H9 (cell line): ENCODE measurements at regions not wholly inside any gene's neighbourhood (a gene's known extent, or its start where the extent isn't known, plus 50 kb on each side); places are given as distances from the start of the nearest gene placed in this dataset.

Experiments
- DNase-seq: peaks from one replicate; pipeline ENCODE4 v3.0.0-alpha.2; 2017
- H2AFZ ChIP-seq: one replicate; pipeline ENCODE4 v1.6.1; 2013; ENCODE audit warnings: mild to moderate bottlenecking, low read length, control low read depth, moderate library complexity
- H2AK5ac ChIP-seq: 2 replicates; pipeline ENCODE4 v1.6.1; 2013; ENCODE audit warnings: low read length, control low read depth, mixed read lengths; ENCODE audit not compliant: insufficient read length
- H2BK120ac ChIP-seq: one replicate; pipeline ENCODE4 v1.6.1; 2013; ENCODE audit warnings: low read depth, mild to moderate bottlenecking, low read length, control low read depth, inconsistent platforms; ENCODE audit not compliant: poor library complexity, severe bottlenecking
- H2BK12ac ChIP-seq: 2 replicates; pipeline ENCODE4 v1.6.1; 2013; ENCODE audit warnings: low read length, control low read depth, mixed read lengths, low read depth; ENCODE audit not compliant: insufficient read length
- H2BK15ac ChIP-seq: 2 replicates; pipeline ENCODE4 v1.6.1; 2013; ENCODE audit warnings: low read depth, low read length, control low read depth
- H2BK20ac ChIP-seq: one replicate; pipeline ENCODE4 v1.6.1; 2013; ENCODE audit warnings: low read depth, mild to moderate bottlenecking, low read length, control low read depth, inconsistent platforms; ENCODE audit not compliant: poor library complexity, severe bottlenecking
- H2BK5ac ChIP-seq: 2 replicates; pipeline ENCODE4 v1.6.1; 2013; ENCODE audit warnings: low read length, control low read depth, mixed read lengths; ENCODE audit not compliant: insufficient read length
- H3K14ac ChIP-seq: 2 replicates; pipeline ENCODE4 v1.6.1; 2013; ENCODE audit warnings: low read length, control low read depth; ENCODE audit not compliant: insufficient read depth
- H3K18ac ChIP-seq: 2 replicates; pipeline ENCODE4 v1.6.1; 2013; ENCODE audit warnings: low read depth, mild to moderate bottlenecking, mixed read lengths, low read length, control low read depth; ENCODE audit not compliant: insufficient read length
- H3K23ac ChIP-seq: 2 replicates; pipeline ENCODE4 v1.6.1; 2013; ENCODE audit warnings: low read length, control low read depth, mixed read lengths, low read depth; ENCODE audit not compliant: insufficient read length
- H3K23me2 ChIP-seq: 2 replicates; pipeline ENCODE4 v1.6.1; 2013; ENCODE audit warnings: low read depth, mild to moderate bottlenecking, mixed read lengths, low read length, control low read depth; ENCODE audit not compliant: insufficient read length, poor library complexity, severe bottlenecking
- H3K27ac ChIP-seq: 2 replicates; pipeline ENCODE4 v1.5.1; 2013; ENCODE audit warnings: low read length, control low read depth, mixed read lengths, low read depth; ENCODE audit not compliant: insufficient read length
- H3K27me3 ChIP-seq: 2 replicates; pipeline ENCODE4 v1.6.1; 2013; ENCODE audit warnings: low read length, control low read depth, inconsistent platforms; ENCODE audit not compliant: insufficient read depth
- H3K4ac ChIP-seq: 2 replicates; pipeline ENCODE4 v1.6.1; 2013; ENCODE audit warnings: low read depth, mild to moderate bottlenecking, control low read depth, inconsistent platforms, low read length, moderate library complexity
- H3K4me1 ChIP-seq: 2 replicates; pipeline ENCODE4 v1.6.1; 2013; ENCODE audit warnings: low read length, control low read depth, inconsistent platforms; ENCODE audit not compliant: insufficient read depth
- H3K4me2 ChIP-seq: 2 replicates; pipeline ENCODE4 v1.6.1; 2013; ENCODE audit warnings: low read length, control low read depth, mixed read lengths; ENCODE audit not compliant: insufficient read length, insufficient read depth
- H3K56ac ChIP-seq: 2 replicates; pipeline ENCODE4 v1.6.1; 2013; ENCODE audit warnings: low read depth, mild to moderate bottlenecking, mixed read lengths, low read length, control low read depth; ENCODE audit not compliant: insufficient read length
- H3K79me1 ChIP-seq: 2 replicates; pipeline ENCODE4 v1.6.1; 2013; ENCODE audit warnings: low read depth, mild to moderate bottlenecking, moderate library complexity, low read length, control low read depth, inconsistent platforms; ENCODE audit not compliant: insufficient read depth, poor library complexity, severe bottlenecking
- H3K79me2 ChIP-seq: 2 replicates; pipeline ENCODE4 v1.6.1; 2013; ENCODE audit warnings: low read length, control low read depth, inconsistent platforms; ENCODE audit not compliant: insufficient read depth
- H3K9ac ChIP-seq: 2 replicates; pipeline ENCODE4 v1.6.1; 2013; ENCODE audit warnings: low read length, control low read depth, mixed read lengths; ENCODE audit not compliant: insufficient read length; ENCODE audit errors: extremely low read depth
- H3K9me3 ChIP-seq: one replicate; pipeline ENCODE4 v1.6.1; 2013; ENCODE audit warnings: low read depth, low read length, inconsistent platforms; ENCODE audit not compliant: control insufficient read depth
- H3T11ph ChIP-seq: one replicate; pipeline ENCODE4 v1.6.1; 2013; ENCODE audit warnings: mild to moderate bottlenecking, low read length, control low read depth, inconsistent platforms
- H4K20me1 ChIP-seq: one replicate; pipeline ENCODE4 v1.6.1; 2013; ENCODE audit not compliant: control insufficient read depth, insufficient read length, insufficient read depth
- H4K5ac ChIP-seq: 2 replicates; pipeline ENCODE4 v1.6.1; 2013; ENCODE audit warnings: low read depth, mild to moderate bottlenecking, mixed read lengths, low read length, control low read depth; ENCODE audit not compliant: insufficient read length
- H4K8ac ChIP-seq: replicated peaks from 2 replicates; pipeline ENCODE4 v1.6.1; 2013; ENCODE audit warnings: low read length, control low read depth, mixed read lengths, low read depth; ENCODE audit not compliant: insufficient read length
- H4K91ac ChIP-seq: 2 replicates; pipeline ENCODE4 v1.6.1; 2013; ENCODE audit warnings: low read depth, mild to moderate bottlenecking, moderate library complexity, mixed read lengths, low read length, control low read depth; ENCODE audit not compliant: insufficient read length
- H3K27ac Mint-ChIP-seq, 3 experiments: 2 replicates in 2 of 3; 3 replicates in 1 of 3; pipeline ENCODE4 v1.8.0; 2020 to 2021; ENCODE audit warnings: mixed read lengths in 3 of 3, mild to moderate bottlenecking in 1 of 3, moderate library complexity in 1 of 3
- H3K27me3 Mint-ChIP-seq: 2 replicates; pipeline ENCODE4 v1.8.0; 2021; ENCODE audit warnings: low read depth, mild to moderate bottlenecking, moderate library complexity, mixed read lengths
- H3K36me3 Mint-ChIP-seq, 3 experiments: 2 replicates in 2 of 3; 3 replicates in 1 of 3; pipeline ENCODE4 v1.8.0; 2020 to 2021; ENCODE audit warnings: low read depth in 3 of 3, mixed read lengths in 3 of 3; ENCODE audit not compliant: insufficient read depth in 1 of 3
- H3K4me1 Mint-ChIP-seq, 2 experiments: 2 replicates each; pipeline ENCODE4 v1.8.0; 2020; ENCODE audit warnings: mixed read lengths in 2 of 2
- H3K4me3 Mint-ChIP-seq, 2 experiments: 2 replicates in 1 of 2; 3 replicates in 1 of 2; pipeline ENCODE4 v1.8.0; 2020 to 2021; ENCODE audit warnings: mild to moderate bottlenecking in 2 of 2, mixed read lengths in 2 of 2, moderate library complexity in 1 of 2
- H3K9me3 Mint-ChIP-seq, 2 experiments: 2 replicates in 1 of 2; 3 replicates in 1 of 2; pipeline ENCODE4 v1.8.0; 2020; ENCODE audit warnings: mild to moderate bottlenecking in 2 of 2, mixed read lengths in 2 of 2, moderate library complexity in 1 of 2
- CTCF ChIP-seq: fragments of 200-600 bp; sonication (generic); conservative IDR thresholded peaks from 3 replicates; pipeline ENCODE4 v1.8.0; 2021; ENCODE audit warnings: antibody characterized with exemption, mild to moderate bottlenecking
- WGBS: extraction: QIAGEN DNeasy Blood & Tissue Kit; methylation state at CpG from one replicate; pipeline ENCODE4 v1.1.7; 2013; ENCODE audit warnings: missing lambda C conversion rate, low lambda C conversion rate, mixed read lengths; ENCODE audit not compliant: insufficient read length; ENCODE audit errors: extremely low coverage; 5-methylcytosine and 5-hydroxymethylcytosine counted together

- H3K4me3 Mint-ChIP-seq: no peak overlapping the region
- H3T11ph ChIP-seq: no peak overlapping the region
- WGBS: no CpG with 5 or more reads among the region's 2 CpGs
- H4K5ac ChIP-seq: no peak overlapping the region
- H3K23ac ChIP-seq: no peak overlapping the region
- H3K23me2 ChIP-seq: no peaks in the 10 kb centered on the region
- no peaks in the 10 kb centered on the region for H3K9me3 ChIP-seq
- no peaks in the 10 kb centered on the region for H3K27me3 Mint-ChIP-seq
- H3K4me1 ChIP-seq: 0 out of 2 replicates have a peak, but pooled peaks cover 3% of the 10 kb centered on the region
- H3K14ac ChIP-seq: no peak overlapping the region
- no peaks in the 10 kb centered on the region for H3K9me3 Mint-ChIP-seq
- no peak overlapping the region for H3K27ac ChIP-seq
- H3K56ac ChIP-seq: no peak overlapping the region
- no peaks in the 10 kb centered on the region; a peak in 1 of 7 replicates for H3K36me3 Mint-ChIP-seq
- H3K27ac Mint-ChIP-seq: peak overlapping the region in 2 of 3 experiments; percentile 35 to 44; a peak in 2 of 7 replicates
- no peak overlapping the region for H2BK20ac ChIP-seq
- no peak overlapping the region for H2AFZ ChIP-seq
- H2BK5ac ChIP-seq: no peak overlapping the region
- TF ChIP-seq CTCF: no peak
- H3K4ac ChIP-seq: no peak overlapping the region
- H4K20me1 ChIP-seq: no peaks in the 10 kb centered on the region
- H3K27me3 ChIP-seq: no peaks in the 10 kb centered on the region
- H2BK12ac ChIP-seq: no peak overlapping the region
- H3K79me1 ChIP-seq: no peaks in the 10 kb centered on the region
- no peak for DNase-seq
- H3K79me2 ChIP-seq: no peaks in the 10 kb centered on the region
- H3K4me1 Mint-ChIP-seq: no peaks in the 10 kb centered on the region
- H2BK15ac ChIP-seq: no peak overlapping the region
- H3K18ac ChIP-seq: no peak overlapping the region
- H4K91ac ChIP-seq: no peak overlapping the region
- H3K9ac ChIP-seq: no peak overlapping the region
- H2AK5ac ChIP-seq: no peak overlapping the region
- H4K8ac ChIP-seq: no peak overlapping the region
- no peak overlapping the region for H2BK120ac ChIP-seq
- no peak overlapping the region for H3K4me2 ChIP-seq
Measured at GRCh38 chr14:42532194-42532593, 925.5 kb downstream of the LRFN5 start.
